22Rv1 (cell line): ENCODE measurements at regions not wholly inside any gene's neighbourhood (a gene's known extent, or its start where the extent isn't known, plus 50 kb on each side); places are given as distances from the start of the nearest gene placed in this dataset.

Experiments used
- CTCF ChIP-seq: fragments of 450-650 bp; IDR thresholded peaks from 2 replicates; pipeline ENCODE4 v1.5.1; 2017; ENCODE audit warnings: mild to moderate bottlenecking
- ZFX ChIP-seq: fragments of 450-650 bp; IDR thresholded peaks from 2 replicates; pipeline ENCODE4 v1.6.1; 2017; ENCODE audit warnings: antibody characterized with exemption, borderline replicate concordance

GRCh38 chr10:60560451-60560850, 170.8 kb upstream of the ANK3 start:
- TF ChIP-seq CTCF: no peak
- no peak for TF ChIP-seq ZFX
